HG03439 (cell line): ENCODE measurements at regions not wholly inside any gene's neighbourhood (a gene's known extent, or its start where the extent isn't known, plus 50 kb on each side); places are given as distances from the start of the nearest gene placed in this dataset.
"Not testable (repeated sequence)": the region's sequence is repeated elsewhere in the genome, so short reads cannot be mapped to it uniquely, and the experiment has no call there.

ENCODE experiments used
- ATAC-seq: cut with Tn5 transposase; IDR thresholded peaks from one replicate; pipeline ENCODE4 v1.9.1; 2021; ENCODE audit warnings: mild to moderate bottlenecking, moderate library complexity; ENCODE audit not compliant: unreplicated experiment

- ATAC-seq: no peak
These were observed 112.3 kb upstream of the SOX21 start for GRCh38 chr13:94824601-94825000.

GRCh38 chr13:94822356-94822755, 110.0 kb upstream of the SOX21 start:
- ATAC-seq: no peak

- no peak for ATAC-seq
These were observed 103.9 kb upstream of the SOX21 start for GRCh38 chr13:94816256-94816655.

GRCh38 chr13:94813920-94814475, 101.7 kb upstream of the SOX21 start:
- peak; percentile 79 for ATAC-seq

GRCh38 chr13:94811753-94812152, 99.4 kb upstream of the SOX21 start:
- ATAC-seq: no peak

- ATAC-seq: no peak
These were observed 88.1 kb upstream of the SOX21 start for GRCh38 chr13:94800423-94800822.

GRCh38 chr13:94799299-94799698, 87.0 kb upstream of the SOX21 start:
- no peak for ATAC-seq

GRCh38 chr13:94798738-94799137, 86.4 kb upstream of the SOX21 start:
- ATAC-seq: no peak

- ATAC-seq: no peak
These were observed 82.9 kb upstream of the SOX21 start for GRCh38 chr13:94795292-94795691.

GRCh38 chr13:94786246-94786645, 73.9 kb upstream of the SOX21 start:
- not testable (repeated sequence) for ATAC-seq

GRCh38 chr13:94784066-94784465, 71.7 kb upstream of the SOX21 start:
- no peak for ATAC-seq

GRCh38 chr13:94783489-94783888, 71.1 kb upstream of the SOX21 start:
- no peak for ATAC-seq

- no peak for ATAC-seq
These were observed 68.1 kb upstream of the SOX21 start for GRCh38 chr13:94780421-94780820.

GRCh38 chr13:94778986-94779385, 66.6 kb upstream of the SOX21 start:
- ATAC-seq: no peak

- ATAC-seq: no peak
These were observed 66.2 kb upstream of the SOX21 start for GRCh38 chr13:94778585-94778984.

- ATAC-seq: no peak
These were observed 64.6 kb upstream of the SOX21 start for GRCh38 chr13:94776956-94777355.

- ATAC-seq: no peak
These were observed 64.0 kb upstream of the SOX21 start for GRCh38 chr13:94776300-94776699.

- ATAC-seq: no peak
These were observed 53.5 kb upstream of the SOX21 start for GRCh38 chr13:94765814-94766213.

GRCh38 chr13:94764576-94765321, 52.4 kb upstream of the SOX21 start:
- no peak for ATAC-seq
